GM19351 (cell line): ENCODE measurements at regions not wholly inside any gene's neighbourhood (a gene's known extent, or its start where the extent isn't known, plus 50 kb on each side); places are given as distances from the start of the nearest gene placed in this dataset.
A peak's percentile ranks its signal among the peaks of the same experiment; 100 is the strongest.
"Not testable (repeated sequence)": the region's sequence is repeated elsewhere in the genome, so short reads cannot be mapped to it uniquely, and the experiment has no call there.

Experiments
- ATAC-seq: cut with Tn5 transposase; IDR thresholded peaks from one replicate; pipeline ENCODE4 v1.9.1; 2021; ENCODE audit warnings: mild to moderate bottlenecking, moderate library complexity; ENCODE audit not compliant: unreplicated experiment

GRCh38 chr2:11877764-11878163, 131.3 kb downstream of the LPIN1 start:
- no peak for ATAC-seq

GRCh38 chr2:11885253-11885652, 138.8 kb downstream of the LPIN1 start:
- not testable (repeated sequence) for ATAC-seq

GRCh38 chr2:11886899-11887298, 140.5 kb downstream of the LPIN1 start:
- not testable (repeated sequence) for ATAC-seq

GRCh38 chr2:11889101-11889850, 142.8 kb downstream of the LPIN1 start:
- ATAC-seq: no peak

GRCh38 chr2:11889854-11890253, 143.4 kb downstream of the LPIN1 start:
- ATAC-seq: no peak

GRCh38 chr2:11891028-11891427, 144.6 kb downstream of the LPIN1 start:
- ATAC-seq: no peak

GRCh38 chr2:11891671-11892440, 145.4 kb downstream of the LPIN1 start:
- no peak for ATAC-seq

- ATAC-seq: no peak
Measured at GRCh38 chr2:11896386-11896785, 150.0 kb downstream of the LPIN1 start.

- ATAC-seq: no peak
Measured at GRCh38 chr2:11898576-11898975, 152.1 kb downstream of the LPIN1 start.

GRCh38 chr2:11899264-11899818, 152.9 kb downstream of the LPIN1 start:
- ATAC-seq: no peak

- ATAC-seq: not testable (repeated sequence)
Measured at GRCh38 chr2:11900891-11901290, 154.5 kb downstream of the LPIN1 start.

GRCh38 chr2:11901351-11902069, 155.1 kb downstream of the LPIN1 start:
- no peak for ATAC-seq

GRCh38 chr2:11903085-11903606, 156.7 kb downstream of the LPIN1 start:
- ATAC-seq: no peak

- ATAC-seq: peak; percentile 86
Measured at GRCh38 chr2:11904029-11904428, 157.6 kb downstream of the LPIN1 start.

- no peak for ATAC-seq
Measured at GRCh38 chr2:11904941-11905340, 158.5 kb downstream of the LPIN1 start.

- ATAC-seq: no peak
Measured at GRCh38 chr2:11907190-11907589, 160.8 kb downstream of the LPIN1 start.

- ATAC-seq: peak; percentile 53
Measured at GRCh38 chr2:11910971-11911370, 164.5 kb downstream of the LPIN1 start.

GRCh38 chr2:11912980-11913379, 166.5 kb downstream of the LPIN1 start:
- no peak for ATAC-seq

GRCh38 chr2:11914455-11914854, 168.0 kb downstream of the LPIN1 start:
- no peak for ATAC-seq

- ATAC-seq: no peak
Measured at GRCh38 chr2:11915650-11916049, 169.2 kb downstream of the LPIN1 start.

GRCh38 chr2:11919953-11920352, 173.5 kb downstream of the LPIN1 start:
- ATAC-seq: no peak
